Endothelial cell of umbilical vein (primary cell): ENCODE measurements at regions not wholly inside any gene's neighbourhood (a gene's known extent, or its start where the extent isn't known, plus 50 kb on each side); places are given as distances from the start of the nearest gene placed in this dataset.

Experiments used
- BruUV-seq: library from RNA; stranded (reverse); fragments of 400-500 nt; replicated peaks from 2 replicates; lab custom pipeline; 2021; lab: Mats Ljungman, UMichigan
- CTCF ChIA-PET: fragments of 300-600, 350-600 bp; sonication (Branson Sonifier 250); formaldehyde crosslinking; loops from one replicate; lab custom pipeline; 2021; ENCODE audit warnings: antibody characterized with exemption, inconsistent platforms; lab: Charles Lee
- POLR2A ChIA-PET: fragments of 300-600, 350-600 bp; sonication (Branson Sonifier 250); formaldehyde crosslinking; loops from one replicate; lab custom pipeline; 2021; ENCODE audit warnings: antibody characterized with exemption, inconsistent platforms; lab: Charles Lee
- DNase-seq: peaks from one replicate; pipeline ENCODE4 v3.0.0-alpha.2; 2011; ENCODE audit warnings: low read depth, low spot score
- FAIRE-seq: peaks from 2 replicates; lab custom pipeline; 2011; peaks lifted over from hg19 to GRCh38; lab: Jason Lieb, UNC
- H2AFZ ChIP-seq: 2 replicates; pipeline ENCODE4 v1.6.0; 2012; ENCODE audit warnings: low read depth, low read length, control low read depth, inconsistent platforms
- H3K27ac ChIP-seq: 2 replicates; pipeline ENCODE4 v1.5.1; 2011; ENCODE audit warnings: low read depth, mild to moderate bottlenecking, control low read depth, low read length, moderate library complexity; ENCODE audit not compliant: insufficient read depth
- H3K27me3 ChIP-seq, 2 experiments: 2 replicates each; pipeline versions ENCODE4 v1.6.0 to v1.6.1; 2011; ENCODE audit warnings: low read length in 2 of 2, mixed read lengths in 1 of 2; ENCODE audit not compliant: control insufficient read depth in 2 of 2, insufficient read depth in 2 of 2
- H3K36me3 ChIP-seq, 2 experiments: 2 replicates in 1 of 2; 3 replicates in 1 of 2; pipeline ENCODE4 v1.5.1; 2011; ENCODE audit warnings: low read length in 2 of 2, mild to moderate bottlenecking in 1 of 2, moderate library complexity in 1 of 2; ENCODE audit not compliant: control insufficient read depth in 2 of 2, insufficient read depth in 2 of 2; ENCODE audit errors: extremely low read depth in 1 of 2
- H3K4me1 ChIP-seq: 3 replicates; pipeline ENCODE4 v1.5.1; 2011; ENCODE audit warnings: mild to moderate bottlenecking, low read length; ENCODE audit not compliant: control insufficient read depth, insufficient read depth; ENCODE audit errors: extremely low read depth
- H3K4me2 ChIP-seq: 2 replicates; pipeline ENCODE4 v1.6.1; 2011; ENCODE audit warnings: low read length, control low read depth, mixed read lengths; ENCODE audit not compliant: insufficient read depth
- H3K4me3 ChIP-seq, 3 experiments: fragments of 200-600 bp in 1 of 3; sonication (generic), shearing (Covaris generic) in 1 of 3; replicated peaks in 1 of 3; 2 replicates each; pipeline ENCODE4 v1.5.1; 2011 to 2016; ENCODE audit warnings: control low read depth in 3 of 3, low read length in 3 of 3, mild to moderate bottlenecking in 2 of 3, inconsistent platforms in 1 of 3, low read depth in 1 of 3, moderate library complexity in 1 of 3; ENCODE audit not compliant: insufficient read depth in 1 of 3
- H3K79me2 ChIP-seq: 2 replicates; pipeline ENCODE4 v1.6.0; 2012; ENCODE audit warnings: low read length, inconsistent platforms; ENCODE audit not compliant: control insufficient read depth, insufficient read depth
- H3K9ac ChIP-seq: replicated peaks from 2 replicates; pipeline ENCODE3; 2011; ENCODE audit warnings: low read length, control low read depth; ENCODE audit not compliant: insufficient read depth; ENCODE audit errors: extremely low read depth
- H3K9me1 ChIP-seq: replicated peaks from 3 replicates; pipeline ENCODE4 v1.6.0; 2011; ENCODE audit warnings: mild to moderate bottlenecking, low read length; ENCODE audit not compliant: control insufficient read depth, insufficient read depth; ENCODE audit errors: extremely low read depth
- H3K9me3 ChIP-seq: replicated peaks from 2 replicates; pipeline ENCODE4 v1.5.1; 2012; ENCODE audit warnings: low read length, inconsistent platforms; ENCODE audit not compliant: control insufficient read depth, insufficient read depth
- H4K20me1 ChIP-seq: replicated peaks from 2 replicates; pipeline ENCODE3; 2011; ENCODE audit warnings: mild to moderate bottlenecking, low read length; ENCODE audit not compliant: control insufficient read depth, insufficient read depth; ENCODE audit errors: extremely low read depth
- EZH2 ChIP-seq: IDR thresholded peaks from 2 replicates; pipeline ENCODE4 v1.6.1; 2012; ENCODE audit warnings: borderline replicate concordance, low read depth, mild to moderate bottlenecking, moderate library complexity, low read length, inconsistent platforms; ENCODE audit not compliant: severe bottlenecking
- FOS ChIP-seq: IDR thresholded peaks from 2 replicates; pipeline ENCODE4 v1.6.1; 2011; ENCODE audit warnings: mild to moderate bottlenecking, low read length, moderate library complexity, borderline replicate concordance; ENCODE audit not compliant: insufficient read depth
- GATA2 ChIP-seq: IDR thresholded peaks from 2 replicates; pipeline ENCODE4 v1.7.0; 2011; ENCODE audit warnings: low read depth, mild to moderate bottlenecking, moderate library complexity, mixed read lengths, low read length; ENCODE audit not compliant: insufficient read length, insufficient read depth
- JUN ChIP-seq: IDR thresholded peaks from 2 replicates; pipeline ENCODE4 v1.6.1; 2011; ENCODE audit warnings: borderline replicate concordance, low read depth; ENCODE audit not compliant: insufficient read length, insufficient read depth
- MYC ChIP-seq: IDR thresholded peaks from one replicate; pipeline ENCODE4 v1.6.1; 2011; ENCODE audit warnings: mild to moderate bottlenecking, low read depth, low read length
- POLR2A ChIP-seq: IDR thresholded peaks from 2 replicates; pipeline ENCODE4 v1.6.1; 2012; ENCODE audit warnings: low read depth, mild to moderate bottlenecking, control low read depth, low read length
- POLR2AphosphoS5 ChIP-seq: IDR thresholded peaks from 2 replicates; pipeline ENCODE4 v1.6.1; 2012; ENCODE audit warnings: low read depth, mild to moderate bottlenecking, control low read depth, low read length, moderate library complexity; ENCODE audit not compliant: insufficient read depth
- dilution Hi-C: fragments of 300-500 bp; cut with MboI; formaldehyde crosslinking; loops from one replicate; pipeline ENCODE4 v1.15.0; 2019; ENCODE audit warnings: low sequenced_read_pairs; ENCODE audit not compliant: extremely low pct_ligation_motif_present
- intact Hi-C: fragments of 100-400 bp; cut with micrococcal nuclease; formaldehyde crosslinking; loops from one replicate; pipeline ENCODE4 v1.10.0; 2022
- TF ChIP-seq, protein P1 (sequence below): IDR thresholded peaks from 2 replicates; pipeline ENCODE4 v1.6.1; 2011; ENCODE audit not compliant: insufficient read depth, insufficient read length
- TF ChIP-seq, protein P2 (sequence below), 2 donors: IDR thresholded peaks; 1 replicate in 1 of 2; 2 replicates in 1 of 2; pipeline ENCODE4 v1.5.1; 2011; ENCODE audit warnings: low read length in 2 of 2, mild to moderate bottlenecking in 2 of 2, moderate library complexity in 2 of 2, control low read depth in 1 of 2, inconsistent platforms in 1 of 2, low read depth in 1 of 2; ENCODE audit not compliant: insufficient read depth in 1 of 2; ENCODE audit errors: extremely low read depth in 1 of 2

DNA sequence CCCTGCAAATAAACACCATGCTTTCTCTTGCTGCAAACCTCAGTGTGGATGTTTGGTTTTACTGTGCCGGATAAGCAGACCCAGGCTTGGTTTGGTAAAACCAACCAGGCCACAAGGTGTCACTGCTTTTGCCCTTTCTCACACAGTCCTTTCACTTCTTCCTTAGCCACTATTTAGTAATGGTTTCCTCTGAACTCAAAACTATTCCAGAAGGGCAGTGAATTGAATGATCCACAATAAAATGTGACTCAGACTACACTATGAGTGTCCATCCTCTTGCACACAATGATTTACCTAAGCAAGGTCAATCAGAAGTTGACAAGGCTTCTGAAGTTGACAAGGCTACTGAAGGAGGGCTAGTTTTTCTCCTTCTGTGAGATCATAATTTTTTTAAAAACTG, 552.4 kb upstream of the CCDC54 start:
- intact Hi-C loops (loop anchor here (10.0 kb wide), 1 partner anchor 240 kb away; no protein-coding TSS in a partner anchor), dilution Hi-C loops (no loop called here)
- Histone ChIP-seq H3K79me2 (no peaks in the 10 kb centered on the region), H2AFZ (peak overlapping the region; percentile 16), H3K9me1 (no peaks in the 10 kb centered on the region), H3K4me3 (no peak overlapping the region), H3K4me1 (no peaks in the 10 kb centered on the region), H3K27ac (no peak overlapping the region), H4K20me1 (no peaks in the 10 kb centered on the region), H3K27me3 (no peaks in the 10 kb centered on the region), H3K36me3 (no peaks in the 10 kb centered on the region), H3K4me2 (no peak overlapping the region), H3K9ac (no peak overlapping the region), H3K9me3 (no peaks in the 10 kb centered on the region)
- DNase-seq: peak; percentile 42
- no TSS peak for BruUV-seq
- FAIRE-seq: peak; percentile 38
- no peak for TF ChIP-seq POLR2AphosphoS5
- TF ChIP-seq, protein P1, sequence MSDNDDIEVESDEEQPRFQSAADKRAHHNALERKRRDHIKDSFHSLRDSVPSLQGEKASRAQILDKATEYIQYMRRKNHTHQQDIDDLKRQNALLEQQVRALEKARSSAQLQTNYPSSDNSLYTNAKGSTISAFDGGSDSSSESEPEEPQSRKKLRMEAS: no peak
- no peak for TF ChIP-seq EZH2
- TF ChIP-seq POLR2A: no peak
- no peak for TF ChIP-seq GATA2
- TF ChIP-seq FOS: peak; percentile 48
- no peak for TF ChIP-seq MYC
- no peak for TF ChIP-seq JUN
- TF ChIP-seq, protein P2, sequence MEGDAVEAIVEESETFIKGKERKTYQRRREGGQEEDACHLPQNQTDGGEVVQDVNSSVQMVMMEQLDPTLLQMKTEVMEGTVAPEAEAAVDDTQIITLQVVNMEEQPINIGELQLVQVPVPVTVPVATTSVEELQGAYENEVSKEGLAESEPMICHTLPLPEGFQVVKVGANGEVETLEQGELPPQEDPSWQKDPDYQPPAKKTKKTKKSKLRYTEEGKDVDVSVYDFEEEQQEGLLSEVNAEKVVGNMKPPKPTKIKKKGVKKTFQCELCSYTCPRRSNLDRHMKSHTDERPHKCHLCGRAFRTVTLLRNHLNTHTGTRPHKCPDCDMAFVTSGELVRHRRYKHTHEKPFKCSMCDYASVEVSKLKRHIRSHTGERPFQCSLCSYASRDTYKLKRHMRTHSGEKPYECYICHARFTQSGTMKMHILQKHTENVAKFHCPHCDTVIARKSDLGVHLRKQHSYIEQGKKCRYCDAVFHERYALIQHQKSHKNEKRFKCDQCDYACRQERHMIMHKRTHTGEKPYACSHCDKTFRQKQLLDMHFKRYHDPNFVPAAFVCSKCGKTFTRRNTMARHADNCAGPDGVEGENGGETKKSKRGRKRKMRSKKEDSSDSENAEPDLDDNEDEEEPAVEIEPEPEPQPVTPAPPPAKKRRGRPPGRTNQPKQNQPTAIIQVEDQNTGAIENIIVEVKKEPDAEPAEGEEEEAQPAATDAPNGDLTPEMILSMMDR (IDR thresholded peaks at IDR 0.05; ENCODE audit: extremely low read depth in 1 of 2, insufficient read depth in 1 of 2, low read depth in 1 of 2, low read length in 2 of 2): peak in 1 of 2 donors; percentile 27
- ChIA-PET CTCF (no interaction called here), POLR2A (no interaction called here)
